Neural progenitor cell (in vitro differentiated cells): ENCODE measurements at regions not wholly inside any gene's neighbourhood (a gene's known extent, or its start where the extent isn't known, plus 50 kb on each side); places are given as distances from the start of the nearest gene placed in this dataset.

Experiments
- DNase-seq: peaks from one replicate; pipeline ENCODE4 v3.0.0-alpha.2; 2016; ENCODE audit warnings: low spot score
- H2AFZ ChIP-seq: fragments of 200-600 bp; sonication (generic); replicated peaks from 2 replicates; pipeline ENCODE4 v1.6.1; 2016; ENCODE audit warnings: antibody characterized with exemption
- H3F3A ChIP-seq: fragments of 200-600 bp; sonication (generic); 2 replicates; pipeline ENCODE4 v1.6.1; 2016; ENCODE audit warnings: antibody characterized with exemption, low read depth
- H3K27ac ChIP-seq: fragments of 200-600 bp; sonication (generic); 2 replicates; pipeline ENCODE4 v1.5.1; 2016; ENCODE audit warnings: mild to moderate bottlenecking
- H3K27me3 ChIP-seq: fragments of 200-600 bp; sonication (generic); 2 replicates; pipeline ENCODE4 v1.6.1; 2016; ENCODE audit warnings: mild to moderate bottlenecking, moderate library complexity
- H3K36me3 ChIP-seq: fragments of 200-600 bp; sonication (generic); 2 replicates; pipeline ENCODE4 v1.5.1; 2016
- H3K4me1 ChIP-seq: fragments of 200-600 bp; sonication (generic); 2 replicates; pipeline ENCODE4 v1.6.1; 2016; ENCODE audit warnings: mixed run types
- H3K4me2 ChIP-seq: fragments of 200-600 bp; sonication (generic); 2 replicates; pipeline ENCODE4 v1.6.1; 2016
- H3K4me3 ChIP-seq: fragments of 200-600 bp; sonication (generic); 2 replicates; pipeline ENCODE4 v1.5.1; 2016
- H3K79me2 ChIP-seq: fragments of 200-600 bp; sonication (generic); 2 replicates; pipeline ENCODE4 v1.6.1; 2016; ENCODE audit warnings: low read depth
- H3K9ac ChIP-seq: fragments of 200-600 bp; sonication (generic); 2 replicates; pipeline ENCODE4 v1.6.1; 2016
- H3K9me3 ChIP-seq: fragments of 200-600 bp; sonication (generic); 2 replicates; pipeline ENCODE4 v1.5.1; 2016; ENCODE audit warnings: low read depth
- H4K20me1 ChIP-seq: fragments of 200-600 bp; sonication (generic); 2 replicates; pipeline ENCODE4 v1.6.1; 2016; ENCODE audit warnings: low read depth
- H3K27ac Mint-ChIP-seq: 3 replicates; pipeline ENCODE4 v1.8.0; 2021; ENCODE audit warnings: mixed read lengths
- H3K27me3 Mint-ChIP-seq: 2 replicates; pipeline ENCODE4 v1.8.0; 2022; ENCODE audit warnings: low read depth, mild to moderate bottlenecking, inconsistent platforms, moderate library complexity, mixed read lengths; ENCODE audit not compliant: insufficient read depth
- H3K36me3 Mint-ChIP-seq: 3 replicates; pipeline ENCODE4 v1.8.0; 2021; ENCODE audit warnings: mixed read lengths
- H3K4me1 Mint-ChIP-seq: 3 replicates; pipeline ENCODE4 v1.8.0; 2021; ENCODE audit warnings: mixed read lengths
- H3K4me3 Mint-ChIP-seq: 3 replicates; pipeline ENCODE4 v1.8.0; 2021; ENCODE audit warnings: mild to moderate bottlenecking, moderate library complexity, mixed read lengths
- H3K9me3 Mint-ChIP-seq: 3 replicates; pipeline ENCODE4 v1.8.0; 2020; ENCODE audit warnings: mixed read lengths
- CTCF ChIP-seq: fragments of 200-600 bp; sonication (generic); IDR thresholded peaks from 2 replicates; pipeline ENCODE4 v1.5.1; 2017; ENCODE audit warnings: antibody characterized with exemption, mild to moderate bottlenecking
- EZH2 ChIP-seq: fragments of 200-600 bp; sonication (generic); IDR thresholded peaks from 2 replicates; pipeline ENCODE4 v1.6.1; 2017; ENCODE audit warnings: antibody characterized with exemption, mild to moderate bottlenecking, moderate library complexity
- EZH2phosphoT487 ChIP-seq: fragments of 200-600 bp; sonication (generic); IDR thresholded peaks from 2 replicates; pipeline ENCODE4 v1.6.1; 2017; ENCODE audit warnings: antibody characterized with exemption

GRCh38 chr18:6479699-6480098 is 65.0 kb upstream of the L3MBTL4 start:
- H3K27ac ChIP-seq: no peak overlapping the region
- H3K79me2 ChIP-seq: no peaks in the 10 kb centered on the region
- TF ChIP-seq CTCF: no peak
- no peak for TF ChIP-seq EZH2phosphoT487
- no peak for TF ChIP-seq EZH2
- H3K9ac ChIP-seq: no peak overlapping the region
- Mint-ChIP-seq H3K27me3 (peaks cover 4% of the 10 kb centered on the region), H3K27ac (no peak overlapping the region), H3K4me1 (peaks cover 4% of the 10 kb centered on the region), H3K4me3 (no peak overlapping the region), H3K36me3 (no peaks in the 10 kb centered on the region), H3K9me3 (no peaks in the 10 kb centered on the region)
- H3F3A ChIP-seq: no peaks in the 10 kb centered on the region
- no peaks in the 10 kb centered on the region for H3K27me3 ChIP-seq
- no peaks in the 10 kb centered on the region for H4K20me1 ChIP-seq
- no peak overlapping the region for H3K4me3 ChIP-seq
- H3K36me3 ChIP-seq: no peaks in the 10 kb centered on the region
- H3K4me2 ChIP-seq: no peak overlapping the region
- H3K4me1 ChIP-seq: no peaks in the 10 kb centered on the region
- H3K9me3 ChIP-seq: no peaks in the 10 kb centered on the region
- no peak overlapping the region for H2AFZ ChIP-seq
- DNase-seq: no peak

GRCh38 chr18:6482198-6482977 is 67.7 kb upstream of the L3MBTL4 start:
- Histone ChIP-seq H3K79me2 (no peaks in the 10 kb centered on the region), H3K4me3 (no peak overlapping the region), H3K27ac (no peak overlapping the region), H3K9me3 (no peaks in the 10 kb centered on the region), H2AFZ (no peak overlapping the region), H3K27me3 (no peaks in the 10 kb centered on the region), H3K4me2 (no peak overlapping the region), H3F3A (no peaks in the 10 kb centered on the region), H4K20me1 (no peaks in the 10 kb centered on the region), H3K9ac (no peak overlapping the region), H3K4me1 (no peaks in the 10 kb centered on the region), H3K36me3 (no peaks in the 10 kb centered on the region)
- TF ChIP-seq EZH2phosphoT487 (no peak), CTCF (peak; percentile 83), EZH2 (no peak)
- Mint-ChIP-seq H3K9me3 (no peaks in the 10 kb centered on the region), H3K27ac (no peak overlapping the region), H3K4me3 (no peak overlapping the region), H3K36me3 (no peaks in the 10 kb centered on the region), H3K4me1 (peaks cover 11% of the 10 kb centered on the region), H3K27me3 (peaks cover 4% of the 10 kb centered on the region)
- DNase-seq: peak; percentile 83

- H3K4me1 ChIP-seq: no peaks in the 10 kb centered on the region
- Mint-ChIP-seq H3K36me3 (no peaks in the 10 kb centered on the region), H3K4me1 (peaks cover 11% of the 10 kb centered on the region), H3K4me3 (no peak overlapping the region), H3K9me3 (no peaks in the 10 kb centered on the region), H3K27ac (no peak overlapping the region), H3K27me3 (peaks cover 4% of the 10 kb centered on the region)
- no peak overlapping the region for H3K4me2 ChIP-seq
- no peaks in the 10 kb centered on the region for H3F3A ChIP-seq
- no peaks in the 10 kb centered on the region for H3K27me3 ChIP-seq
- no peaks in the 10 kb centered on the region for H3K79me2 ChIP-seq
- TF ChIP-seq CTCF: no peak
- TF ChIP-seq EZH2: no peak
- no peak for TF ChIP-seq EZH2phosphoT487
- H3K9ac ChIP-seq: no peak overlapping the region
- no peak for DNase-seq
- no peaks in the 10 kb centered on the region for H3K36me3 ChIP-seq
- no peak overlapping the region for H2AFZ ChIP-seq
- H4K20me1 ChIP-seq: no peaks in the 10 kb centered on the region
- no peak overlapping the region for H3K4me3 ChIP-seq
- no peaks in the 10 kb centered on the region for H3K9me3 ChIP-seq
- no peak overlapping the region for H3K27ac ChIP-seq
These were observed 69.9 kb upstream of the L3MBTL4 start for GRCh38 chr18:6484659-6485058.
